ENCODE measurements at regions not wholly inside any gene's neighbourhood (a gene's known extent, or its start where the extent isn't known, plus 50 kb on each side); places are given as distances from the start of the nearest gene placed in this dataset.
A peak's percentile ranks its signal among the peaks of the same experiment; 100 is the strongest.
"Not testable (repeated sequence)": the region's sequence is repeated elsewhere in the genome, so short reads cannot be mapped to it uniquely, and the experiment has no call there.

GRCh38 chr9:120338340-120338739, 241.6 kb downstream of the CDK5RAP2 start:
- no peak for DNase-seq

- no peak for DNase-seq
These were observed 242.8 kb downstream of the CDK5RAP2 start for GRCh38 chr9:120337131-120337530.

GRCh38 chr9:120336753-120337090, 243.2 kb downstream of the CDK5RAP2 start:
- no peak for DNase-seq

GRCh38 chr9:120336021-120336752, 243.8 kb downstream of the CDK5RAP2 start:
- DNase-seq, result peak; percentile 84

- no peak for DNase-seq
These were observed 248.1 kb downstream of the CDK5RAP2 start for GRCh38 chr9:120331913-120332312.

- DNase-seq, result no peak
These were observed 249.9 kb downstream of the CDK5RAP2 start for GRCh38 chr9:120330031-120330430.

GRCh38 chr9:120327322-120327721, 252.6 kb downstream of the CDK5RAP2 start:
- no peak for DNase-seq

GRCh38 chr9:120326049-120326693, 253.8 kb downstream of the CDK5RAP2 start:
- DNase-seq, result peak; percentile 85

- DNase-seq, result peak; percentile 95
These were observed 254.8 kb downstream of the CDK5RAP2 start for GRCh38 chr9:120324996-120325642.

- no peak for DNase-seq
These were observed 255.5 kb downstream of the CDK5RAP2 start for GRCh38 chr9:120324461-120324860.

GRCh38 chr9:120323125-120323524, 256.8 kb downstream of the CDK5RAP2 start:
- no peak for DNase-seq

- DNase-seq, result no peak
These were observed 260.5 kb downstream of the CDK5RAP2 start for GRCh38 chr9:120319452-120319851.

- no peak for DNase-seq
These were observed 264.8 kb downstream of the CDK5RAP2 start for GRCh38 chr9:120315154-120315553.

- no peak for DNase-seq
These were observed 267.9 kb downstream of the CDK5RAP2 start for GRCh38 chr9:120312031-120312430.

GRCh38 chr9:120310035-120310434, 269.9 kb downstream of the CDK5RAP2 start:
- DNase-seq, result peak; percentile 67

- peak; percentile 97 for DNase-seq
These were observed 271.5 kb downstream of the CDK5RAP2 start for GRCh38 chr9:120308495-120308894.

GRCh38 chr9:120307599-120307998, 272.4 kb downstream of the CDK5RAP2 start:
- DNase-seq, result no peak

- DNase-seq, result no peak
These were observed 273.4 kb downstream of the CDK5RAP2 start for GRCh38 chr9:120306561-120306960.

GRCh38 chr9:120306088-120306487, 273.9 kb downstream of the CDK5RAP2 start:
- DNase-seq, result no peak

- DNase-seq, result not testable (repeated sequence)
These were observed 275.1 kb downstream of the CDK5RAP2 start for GRCh38 chr9:120304896-120305295.

- no peak for DNase-seq
These were observed 276.4 kb downstream of the CDK5RAP2 start for GRCh38 chr9:120303519-120303918.

- DNase-seq, result peak; percentile 61
These were observed 280.2 kb downstream of the CDK5RAP2 start for GRCh38 chr9:120299785-120300184.

GRCh38 chr9:120294003-120294402, 286.0 kb downstream of the CDK5RAP2 start:
- no peak for DNase-seq

GRCh38 chr9:120292606-120293005, 287.4 kb downstream of the CDK5RAP2 start:
- DNase-seq, result no peak
